Stimulated activated CD8-positive, alpha-beta memory T cell treated with anti-CD3 and anti-CD28 coated beads, Interleukin-15, amount 100 ng/mL, for 48 hours (primary cell): ENCODE measurements at regions not wholly inside any gene's neighbourhood (a gene's known extent, or its start where the extent isn't known, plus 50 kb on each side); places are given as distances from the start of the nearest gene placed in this dataset.

ENCODE experiments used
- DNase-seq, 2 donors: peaks; one replicate each; pipeline ENCODE4 v3.0.0-alpha.2; 2020; ENCODE audit warnings: low read depth in 2 of 2

GRCh38 chr16:62977876-62978275 lies 941.6 kb upstream of the CDH8 start:
- no peak for DNase-seq

- no peak for DNase-seq
These were observed 938.2 kb upstream of the CDH8 start for GRCh38 chr16:62974424-62974823.

DNA sequence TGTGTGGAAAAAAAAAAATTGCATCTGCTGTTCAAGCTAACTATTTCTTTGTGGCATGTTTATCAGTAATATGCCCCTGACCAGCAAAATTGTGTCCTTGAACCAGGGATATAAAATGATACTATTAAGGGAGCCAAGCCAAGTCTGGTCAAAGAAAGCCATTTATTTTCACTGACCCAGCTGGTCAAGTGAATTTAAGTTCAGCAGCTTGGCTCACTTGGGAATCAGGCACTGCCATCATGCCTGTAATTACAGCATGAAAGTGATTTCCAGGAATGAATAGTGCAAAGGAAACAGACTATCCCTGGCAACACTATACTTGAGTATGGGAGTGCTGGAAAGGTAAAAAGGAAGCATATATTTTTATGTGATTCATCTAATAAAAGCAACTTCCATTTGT lies 934.6 kb upstream of the CDH8 start:
- DNase-seq, result no peak

DNA sequence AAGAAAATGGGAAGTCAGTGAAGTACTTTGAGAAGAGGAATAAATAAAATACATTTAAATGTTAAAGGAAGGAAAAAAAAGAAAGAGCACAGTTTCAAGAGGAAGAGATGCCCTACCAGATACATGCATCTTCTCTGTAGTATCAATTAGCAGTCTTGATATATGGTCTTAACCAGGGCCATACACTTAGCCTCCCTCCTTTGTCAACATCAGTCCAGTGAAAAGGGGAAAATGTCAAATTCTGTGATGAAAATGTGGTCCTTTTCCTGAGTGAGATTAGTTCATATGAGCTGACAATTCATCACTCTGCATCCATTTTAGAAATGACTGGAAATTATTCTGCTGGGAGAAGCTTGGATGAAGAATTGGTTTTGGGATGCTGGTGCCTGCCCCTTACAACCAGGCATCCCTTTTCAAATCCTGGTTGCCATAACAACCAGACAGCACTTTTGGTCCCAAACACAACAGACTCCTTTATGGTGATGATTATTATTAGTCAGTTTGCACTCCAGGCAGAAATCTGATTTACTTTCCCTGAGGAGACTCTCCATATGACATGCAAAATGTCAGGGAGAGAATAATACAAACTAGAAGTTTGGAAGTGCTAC lies 933.6 kb upstream of the CDH8 start:
- DNase-seq, result no peak

- DNase-seq, result no peak
These were observed 931.4 kb upstream of the CDH8 start for GRCh38 chr16:62967611-62968010.

DNA sequence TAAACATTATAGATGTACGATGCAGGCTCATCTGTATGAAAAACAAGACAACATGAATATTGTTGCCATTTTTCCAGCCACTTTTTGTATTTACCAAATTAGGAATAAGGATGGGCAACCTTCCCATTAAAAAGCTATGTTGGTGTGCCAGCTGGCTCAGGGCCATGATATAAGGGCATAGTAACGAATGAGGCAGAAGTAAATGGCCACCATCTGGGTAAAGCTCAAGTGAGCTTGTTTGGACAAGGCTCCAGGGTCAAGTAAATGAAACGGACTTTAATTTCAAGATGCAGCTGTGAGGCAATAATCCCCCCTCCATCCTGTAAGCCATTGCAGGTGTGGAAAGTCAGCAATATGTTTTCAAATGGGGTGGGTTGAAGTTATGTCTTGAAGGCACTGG lies 930.9 kb upstream of the CDH8 start:
- DNase-seq, result no peak

GRCh38 chr16:62966626-62967025 lies 930.4 kb upstream of the CDH8 start:
- DNase-seq, result no peak

DNA sequence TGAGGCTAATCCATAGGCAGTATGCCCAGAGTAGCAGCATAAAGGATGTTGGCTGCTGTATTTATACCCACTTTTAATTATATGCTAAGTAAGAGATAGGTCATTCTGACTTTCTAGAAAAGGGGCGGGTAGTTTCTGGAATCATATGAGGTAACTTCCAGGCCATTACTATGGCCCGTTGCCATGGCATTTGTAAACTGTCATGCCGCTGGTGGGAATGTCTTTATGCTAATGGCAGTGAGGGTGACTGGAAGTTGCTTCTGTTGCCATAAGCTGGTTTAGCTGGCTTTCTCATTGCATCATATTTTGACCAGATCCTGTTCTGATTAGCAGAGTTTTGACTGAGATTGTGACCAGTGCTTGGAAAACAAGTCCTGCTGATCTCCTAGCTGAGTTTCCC lies 929.6 kb upstream of the CDH8 start:
- no peak for DNase-seq

DNA sequence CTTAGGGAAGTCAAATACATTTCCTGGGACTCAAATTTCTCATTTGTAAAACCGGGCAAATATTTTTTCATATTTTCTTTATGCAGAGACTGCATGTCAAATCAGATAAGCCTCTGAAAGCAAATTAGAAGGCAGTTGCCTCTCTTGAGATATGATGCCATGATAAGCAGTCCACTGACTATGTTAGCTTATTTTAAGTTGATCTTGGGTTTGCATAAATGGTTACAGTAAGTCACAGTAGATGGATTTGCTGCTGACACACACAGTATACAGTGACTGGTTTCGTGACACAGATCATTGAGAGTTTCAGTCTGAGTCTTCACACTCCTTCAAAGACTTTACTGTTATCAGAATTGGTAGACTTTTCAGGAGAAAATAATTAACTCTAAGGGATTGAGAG lies 927.6 kb upstream of the CDH8 start:
- no peak for DNase-seq

DNA sequence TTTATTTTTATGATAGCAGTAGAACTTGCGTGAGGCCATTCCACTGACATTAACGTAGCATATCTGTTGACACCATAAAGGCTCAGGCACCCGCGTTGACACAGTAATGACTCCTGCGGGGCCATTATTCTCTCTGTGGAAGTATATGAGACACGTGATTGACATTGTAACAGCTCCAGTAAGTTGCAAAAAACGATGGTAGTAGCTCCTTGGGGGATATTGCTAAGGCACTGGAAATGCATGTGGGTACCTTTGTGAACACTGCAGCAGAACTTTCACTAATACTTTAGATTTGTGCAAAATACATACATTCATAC lies 918.8 kb upstream of the CDH8 start:
- DNase-seq, result no peak

GRCh38 chr16:62954144-62955032 lies 918.1 kb upstream of the CDH8 start:
- DNase-seq, result no peak

GRCh38 chr16:62950351-62950750 lies 914.1 kb upstream of the CDH8 start:
- DNase-seq, result no peak

DNA sequence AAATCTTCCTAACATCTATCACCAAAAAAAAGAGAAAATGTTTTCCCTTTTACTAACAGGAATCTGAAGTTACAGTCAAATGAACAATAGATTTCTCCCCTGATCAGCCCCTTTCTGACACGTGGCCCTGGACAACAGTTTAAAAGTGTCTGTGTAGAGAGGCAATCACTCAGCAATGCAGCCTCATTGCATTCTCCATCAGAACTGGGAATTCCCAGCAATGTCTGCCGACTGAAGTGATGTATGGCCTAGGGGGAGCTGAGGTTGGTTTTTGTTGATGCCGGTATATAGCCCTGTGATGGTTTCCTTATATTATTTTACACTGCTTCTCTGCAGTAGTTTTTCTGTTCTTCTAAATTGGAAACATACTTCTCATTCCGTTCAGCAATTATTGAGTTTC lies 904.3 kb upstream of the CDH8 start:
- DNase-seq, result no peak

- no peak for DNase-seq
These were observed 903.4 kb upstream of the CDH8 start for GRCh38 chr16:62939687-62940086.

DNA sequence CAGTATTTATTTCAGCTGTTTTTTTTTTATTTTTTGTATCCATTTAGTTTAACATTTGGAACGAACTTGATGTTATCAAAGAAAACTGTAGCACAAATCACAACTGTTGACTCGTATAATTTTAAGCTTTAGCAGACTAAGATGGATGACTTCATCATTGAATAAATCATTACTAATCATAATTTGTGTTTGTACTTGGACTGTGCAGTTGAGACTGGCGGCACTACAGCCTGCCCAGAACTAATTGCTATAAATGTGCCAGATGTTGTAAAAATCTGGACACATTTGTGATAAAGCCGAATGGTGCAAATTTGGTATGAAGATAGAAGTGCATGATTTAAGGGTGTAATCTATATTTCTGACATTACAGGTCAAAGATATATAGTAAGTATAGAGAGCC lies 897.7 kb upstream of the CDH8 start:
- no peak for DNase-seq

- DNase-seq, result no peak
These were observed 893.4 kb upstream of the CDH8 start for GRCh38 chr16:62929593-62929992.

DNA sequence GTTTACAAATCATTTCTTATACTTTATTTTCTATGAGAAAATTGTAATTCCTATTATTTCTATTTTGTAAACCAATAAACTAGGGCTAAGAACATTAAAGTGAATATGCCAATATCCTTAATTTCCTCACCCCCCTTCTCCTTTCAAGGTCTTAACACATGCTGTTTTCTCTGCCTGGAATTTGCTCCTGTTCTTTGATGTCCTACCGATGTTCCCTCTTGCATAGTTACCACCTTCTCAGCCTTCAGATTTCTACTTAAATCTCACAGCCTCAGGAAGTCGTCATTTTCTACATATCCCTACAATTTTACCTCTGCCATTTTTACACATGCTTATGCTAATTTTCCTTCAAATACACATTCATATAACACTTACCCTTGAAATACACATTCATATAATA lies 890.9 kb upstream of the CDH8 start:
- DNase-seq, result no peak

- DNase-seq, result no peak
These were observed 890.0 kb upstream of the CDH8 start for GRCh38 chr16:62926121-62926801.

GRCh38 chr16:62921904-62922303 lies 885.7 kb upstream of the CDH8 start:
- no peak for DNase-seq

- no peak for DNase-seq
These were observed 877.7 kb upstream of the CDH8 start for GRCh38 chr16:62913924-62914323.

GRCh38 chr16:62913333-62913732 lies 877.1 kb upstream of the CDH8 start:
- no peak for DNase-seq

DNA sequence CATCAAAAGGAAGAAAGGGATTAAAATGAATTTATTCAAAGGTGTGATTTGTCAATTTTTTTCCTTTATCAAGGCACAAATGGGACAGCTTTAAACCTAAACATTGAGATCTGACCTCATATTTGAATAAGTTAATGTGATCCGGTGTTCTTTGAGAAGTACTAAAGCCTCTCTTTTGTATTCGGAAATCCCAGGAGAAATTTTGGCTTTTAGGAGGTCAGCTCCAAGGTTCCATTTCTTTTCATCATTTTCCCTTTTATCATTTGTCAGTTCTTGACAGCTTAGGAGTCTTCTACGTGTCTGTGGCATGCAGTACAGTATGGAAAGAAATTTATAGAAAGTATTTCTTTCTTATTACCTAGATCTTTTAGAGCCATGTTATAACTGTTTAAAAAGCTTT lies 873.4 kb upstream of the CDH8 start:
- no peak for DNase-seq

- no peak for DNase-seq
These were observed 871.3 kb upstream of the CDH8 start for GRCh38 chr16:62907562-62907961.
